ENCODE measurements at regions not wholly inside any gene's neighbourhood (a gene's known extent, or its start where the extent isn't known, plus 50 kb on each side); places are given as distances from the start of the nearest gene placed in this dataset.

DNA sequence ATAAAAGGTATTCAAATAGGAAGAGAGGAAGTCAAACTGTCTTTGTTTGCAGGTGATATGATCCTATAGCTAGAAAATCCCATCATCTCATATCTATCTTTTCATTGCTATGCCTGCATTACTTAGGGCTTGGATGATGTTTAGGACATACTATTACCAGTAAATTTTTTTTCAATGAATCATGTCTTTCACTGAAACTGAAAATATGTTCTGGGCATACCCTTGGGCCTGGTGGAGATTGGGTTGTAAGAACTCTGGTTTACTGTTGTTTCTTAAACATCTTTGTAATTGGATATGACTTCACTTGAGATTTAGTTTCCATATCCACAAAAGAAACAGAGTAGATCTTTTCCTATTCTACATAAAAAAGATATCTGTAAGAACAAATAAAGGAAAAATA lies 502.2 kb upstream of the PRMT6 start:
- Histone ChIP-seq H4K91ac (ENCODE audit: insufficient read length, low read depth, low read length) (no peak overlapping the region), H4K5ac (ENCODE audit: insufficient read length, low read depth, low read length) (no peak overlapping the region), H3K79me1 (ENCODE audit: insufficient read depth, low read depth, low read length, poor library complexity, severe bottlenecking) (no peaks in the 10 kb centered on the region), H3K56ac (ENCODE audit: insufficient read length, low read depth, low read length) (no peak overlapping the region), H3K27me3 (ENCODE audit: insufficient read depth, low read length) (no peaks in the 10 kb centered on the region), H3K23ac (ENCODE audit: insufficient read length, low read depth, low read length) (no peak overlapping the region), H3K14ac (ENCODE audit: insufficient read depth, low read length) (no peak overlapping the region), H3K23me2 (ENCODE audit: insufficient read length, low read depth, low read length, poor library complexity, severe bottlenecking) (no peaks in the 10 kb centered on the region), H3K9ac (ENCODE audit: extremely low read depth, insufficient read length, low read length) (no peak overlapping the region), H2BK12ac (ENCODE audit: insufficient read length, low read depth, low read length) (no peak overlapping the region), H3K79me2 (ENCODE audit: insufficient read depth, low read length) (no peaks in the 10 kb centered on the region), H2BK15ac (ENCODE audit: low read depth, low read length) (no peak overlapping the region), H3K4me2 (ENCODE audit: insufficient read depth, insufficient read length, low read length) (no peak overlapping the region), H2BK20ac (ENCODE audit: low read depth, low read length, poor library complexity, severe bottlenecking) (no peak overlapping the region), H2BK120ac (ENCODE audit: low read depth, low read length, poor library complexity, severe bottlenecking) (no peak overlapping the region), H3K18ac (ENCODE audit: insufficient read length, low read depth, low read length) (no peak overlapping the region), H3T11ph (ENCODE audit: low read length) (no peak overlapping the region), H2BK5ac (ENCODE audit: insufficient read length, low read length) (no peak overlapping the region), H3K4me1 (ENCODE audit: insufficient read depth, low read length) (no peaks in the 10 kb centered on the region), H2AFZ (ENCODE audit: low read length) (no peak overlapping the region), H3K4ac (ENCODE audit: low read depth, low read length) (no peak overlapping the region), H4K8ac (replicated peaks; ENCODE audit: insufficient read length, low read depth, low read length) (no peak overlapping the region), H3K27ac (ENCODE audit: insufficient read length, low read depth, low read length) (no peak overlapping the region), H3K9me3 (ENCODE audit: control insufficient read depth, low read depth, low read length) (no peaks in the 10 kb centered on the region), H2AK5ac (ENCODE audit: insufficient read length, low read length) (no peak overlapping the region), H4K20me1 (ENCODE audit: control insufficient read depth, insufficient read depth, insufficient read length) (no peaks in the 10 kb centered on the region)
- TF ChIP-seq, protein P1, sequence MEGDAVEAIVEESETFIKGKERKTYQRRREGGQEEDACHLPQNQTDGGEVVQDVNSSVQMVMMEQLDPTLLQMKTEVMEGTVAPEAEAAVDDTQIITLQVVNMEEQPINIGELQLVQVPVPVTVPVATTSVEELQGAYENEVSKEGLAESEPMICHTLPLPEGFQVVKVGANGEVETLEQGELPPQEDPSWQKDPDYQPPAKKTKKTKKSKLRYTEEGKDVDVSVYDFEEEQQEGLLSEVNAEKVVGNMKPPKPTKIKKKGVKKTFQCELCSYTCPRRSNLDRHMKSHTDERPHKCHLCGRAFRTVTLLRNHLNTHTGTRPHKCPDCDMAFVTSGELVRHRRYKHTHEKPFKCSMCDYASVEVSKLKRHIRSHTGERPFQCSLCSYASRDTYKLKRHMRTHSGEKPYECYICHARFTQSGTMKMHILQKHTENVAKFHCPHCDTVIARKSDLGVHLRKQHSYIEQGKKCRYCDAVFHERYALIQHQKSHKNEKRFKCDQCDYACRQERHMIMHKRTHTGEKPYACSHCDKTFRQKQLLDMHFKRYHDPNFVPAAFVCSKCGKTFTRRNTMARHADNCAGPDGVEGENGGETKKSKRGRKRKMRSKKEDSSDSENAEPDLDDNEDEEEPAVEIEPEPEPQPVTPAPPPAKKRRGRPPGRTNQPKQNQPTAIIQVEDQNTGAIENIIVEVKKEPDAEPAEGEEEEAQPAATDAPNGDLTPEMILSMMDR (conservative IDR thresholded peaks at IDR 0.05) = no peak
- DNase-seq = no peak
- Mint-ChIP-seq H3K4me1 (no peaks in the 10 kb centered on the region), H3K36me3 (ENCODE audit: insufficient read depth in 1 of 3, low read depth in 3 of 3) (no peaks in the 10 kb centered on the region), H3K9me3 (peaks cover 0 to 4% of the 10 kb centered on the region in 2 experiments; a peak in 2 of 5 replicates), H3K4me3 (no peak overlapping the region), H3K27ac (no peak overlapping the region), H3K27me3 (ENCODE audit: low read depth) (no peaks in the 10 kb centered on the region)

Data from H9 (cell line).